ENCODE measurements at regions not wholly inside any gene's neighbourhood (a gene's known extent, or its start where the extent isn't known, plus 50 kb on each side); places are given as distances from the start of the nearest gene placed in this dataset.

DNA sequence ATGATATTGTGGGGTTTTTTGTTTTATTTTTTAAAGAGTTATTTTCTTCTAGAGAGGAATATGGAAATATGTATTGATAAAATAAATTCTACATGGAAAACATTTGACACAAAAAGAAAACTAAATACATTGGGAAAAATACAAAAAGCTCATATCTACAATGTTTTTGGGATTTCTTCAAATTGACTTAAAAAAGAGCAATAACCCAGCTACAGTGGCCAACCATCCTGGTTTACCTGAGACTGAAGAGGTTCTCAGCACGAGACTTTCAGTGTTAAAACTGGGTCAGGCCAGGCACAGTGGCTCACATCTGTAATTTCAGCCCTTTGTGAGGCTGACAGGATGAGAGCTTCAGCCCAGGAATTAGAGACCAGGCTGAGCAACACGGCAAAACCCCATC, 56.7 kb upstream of the MYCN start:
- no peak overlapping the region for H3K4me3 ChIP-seq (ENCODE audit: low read length)
- DNase-seq (ENCODE audit: low read depth): no peak
- TF ChIP-seq, protein P1, sequence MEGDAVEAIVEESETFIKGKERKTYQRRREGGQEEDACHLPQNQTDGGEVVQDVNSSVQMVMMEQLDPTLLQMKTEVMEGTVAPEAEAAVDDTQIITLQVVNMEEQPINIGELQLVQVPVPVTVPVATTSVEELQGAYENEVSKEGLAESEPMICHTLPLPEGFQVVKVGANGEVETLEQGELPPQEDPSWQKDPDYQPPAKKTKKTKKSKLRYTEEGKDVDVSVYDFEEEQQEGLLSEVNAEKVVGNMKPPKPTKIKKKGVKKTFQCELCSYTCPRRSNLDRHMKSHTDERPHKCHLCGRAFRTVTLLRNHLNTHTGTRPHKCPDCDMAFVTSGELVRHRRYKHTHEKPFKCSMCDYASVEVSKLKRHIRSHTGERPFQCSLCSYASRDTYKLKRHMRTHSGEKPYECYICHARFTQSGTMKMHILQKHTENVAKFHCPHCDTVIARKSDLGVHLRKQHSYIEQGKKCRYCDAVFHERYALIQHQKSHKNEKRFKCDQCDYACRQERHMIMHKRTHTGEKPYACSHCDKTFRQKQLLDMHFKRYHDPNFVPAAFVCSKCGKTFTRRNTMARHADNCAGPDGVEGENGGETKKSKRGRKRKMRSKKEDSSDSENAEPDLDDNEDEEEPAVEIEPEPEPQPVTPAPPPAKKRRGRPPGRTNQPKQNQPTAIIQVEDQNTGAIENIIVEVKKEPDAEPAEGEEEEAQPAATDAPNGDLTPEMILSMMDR (conservative IDR thresholded peaks at IDR 0.05; ENCODE audit: low read length): no peak

DNA sequence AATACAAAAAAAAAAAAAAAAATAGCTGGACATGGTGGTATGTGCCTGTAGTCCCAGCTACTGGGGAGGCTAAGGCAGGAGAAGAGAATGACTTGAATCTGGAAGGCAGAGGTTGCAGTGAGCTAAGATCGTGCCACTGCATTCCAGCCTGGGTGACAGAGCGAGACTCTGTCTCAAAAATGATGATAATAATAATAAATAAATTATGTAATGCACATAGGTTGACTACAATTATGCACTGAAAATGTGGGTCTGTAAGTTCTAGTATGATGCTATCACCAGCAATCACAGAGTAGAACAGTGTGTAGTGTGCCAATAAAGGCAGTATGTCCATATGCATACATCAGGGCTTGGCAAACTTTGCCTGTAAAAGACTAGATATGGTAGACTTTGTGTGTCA, 55.6 kb upstream of the MYCN start:
- TF ChIP-seq, protein P1 (conservative IDR thresholded peaks at IDR 0.05; ENCODE audit: low read length): no peak
- DNase-seq (ENCODE audit: low read depth): no peak
- H3K4me3 ChIP-seq (ENCODE audit: low read length): no peak overlapping the region

DNA sequence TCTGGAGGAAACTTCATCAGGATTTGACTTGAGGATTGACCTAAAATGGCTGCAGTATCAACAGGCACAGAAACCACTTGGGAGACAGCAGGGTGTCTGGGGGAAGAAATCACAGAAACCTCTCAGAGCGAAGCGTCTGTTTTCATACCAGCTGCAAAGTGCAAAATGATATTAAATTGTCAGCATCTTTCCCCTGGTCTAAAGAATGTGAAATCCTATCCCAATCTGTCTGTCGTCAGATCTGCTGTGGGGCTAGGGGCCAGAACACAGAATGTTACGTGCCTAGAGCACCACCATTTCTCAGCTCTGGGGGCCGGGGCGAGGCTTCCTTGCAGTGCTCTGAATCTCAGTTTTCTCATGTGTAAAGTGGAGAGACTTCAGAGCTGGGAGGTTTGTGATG, 54.1 kb upstream of the MYCN start:
- H3K4me3 ChIP-seq (ENCODE audit: low read length): no peak overlapping the region
- DNase-seq (ENCODE audit: low read depth): no peak
- TF ChIP-seq, protein P1 (conservative IDR thresholded peaks at IDR 0.05; ENCODE audit: low read length): no peak

DNA sequence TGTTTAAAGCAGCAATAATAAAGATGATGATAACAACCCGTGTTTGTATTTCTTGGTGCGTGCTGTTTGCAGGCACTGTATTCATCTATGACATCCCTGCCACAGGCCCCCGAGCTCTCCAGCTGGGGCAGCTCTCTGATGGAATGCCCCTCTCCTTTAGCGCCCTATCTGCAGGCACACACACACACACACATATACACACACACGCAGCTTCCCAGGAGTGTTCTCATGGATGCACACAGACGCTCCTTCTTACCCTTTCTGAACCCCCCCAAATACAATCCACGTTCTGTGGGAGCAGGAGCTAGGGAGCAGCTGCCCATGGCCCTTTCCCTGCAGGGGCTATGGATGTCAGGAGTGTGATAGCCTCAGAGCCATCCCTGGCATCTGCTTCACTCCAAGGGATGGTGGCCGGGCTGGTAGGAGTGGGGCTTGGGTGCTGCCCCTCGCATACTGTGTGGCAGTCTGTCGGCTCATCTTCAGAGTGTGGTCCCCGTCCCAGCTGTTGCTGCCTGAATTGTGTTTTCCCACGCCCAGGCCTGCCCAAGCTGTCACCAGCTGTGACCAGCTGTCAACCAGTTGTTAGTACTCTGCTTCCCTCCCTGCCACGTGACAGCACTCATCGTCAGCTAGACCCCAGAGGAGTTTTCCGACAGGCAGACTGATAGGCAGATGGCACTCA, 50.8 kb upstream of the MYCN start:
- DNase-seq (ENCODE audit: low read depth): no peak
- TF ChIP-seq, protein P1 (conservative IDR thresholded peaks at IDR 0.05; ENCODE audit: low read length): no peak
- H3K4me3 ChIP-seq (ENCODE audit: low read length): no peak overlapping the region

DNA sequence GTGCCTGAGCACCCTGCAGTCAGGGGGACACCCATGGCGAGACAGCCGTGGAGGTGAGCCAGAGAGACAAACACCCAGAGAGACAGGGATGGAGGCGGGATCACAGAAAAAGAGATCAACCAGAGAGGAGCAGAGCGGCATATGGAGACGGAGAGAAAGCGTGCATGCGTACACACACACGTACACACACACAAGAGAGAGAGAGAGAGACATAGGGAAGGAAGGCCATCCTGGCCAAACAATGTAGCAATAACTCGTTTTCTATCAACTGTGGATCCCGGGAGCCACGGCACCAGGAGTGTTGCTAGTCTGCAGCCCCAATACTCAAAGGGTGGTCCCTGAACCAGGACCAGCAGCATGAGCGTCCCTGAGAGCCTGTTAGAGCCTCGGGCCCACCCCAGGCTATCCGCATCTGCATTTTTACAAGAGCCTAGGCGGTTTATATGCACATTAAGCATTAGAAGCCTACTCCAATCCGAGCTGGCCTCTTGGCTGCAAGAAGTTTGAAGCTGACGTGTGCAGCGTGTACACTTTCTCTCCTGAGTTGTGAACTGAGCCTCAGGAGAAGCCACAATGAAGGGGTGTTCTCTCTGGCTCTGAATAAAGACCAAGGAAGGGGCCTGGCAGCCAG, 50.1 kb upstream of the MYCN start:
- no peak for DNase-seq (ENCODE audit: low read depth)
- TF ChIP-seq, protein P1 (conservative IDR thresholded peaks at IDR 0.05; ENCODE audit: low read length): no peak
- H3K4me3 ChIP-seq (ENCODE audit: low read length): no peak overlapping the region

All from AG10803 (cell line).